Aorta (tissue), 5 donors: ENCODE measurements at regions not wholly inside any gene's neighbourhood (a gene's known extent, or its start where the extent isn't known, plus 50 kb on each side); places are given as distances from the start of the nearest gene placed in this dataset.

Experiments used
- ATAC-seq: fragments of 200-7000 bp; cut with Tn5 transposase; one replicate; pipeline ENCODE4 v1.9.1; 2022; ENCODE audit warnings: moderate library complexity; ENCODE audit not compliant: low FRiP score
- DNase-seq, 2 donors: peaks; one replicate each; pipeline ENCODE4 v3.0.0-alpha.2; 2020
- H3K27ac ChIP-seq, 2 donors: one replicate each; pipeline ENCODE4 v1.5.1; 2013; ENCODE audit warnings: low read length in 2 of 2, mild to moderate bottlenecking in 2 of 2, moderate library complexity in 2 of 2, control low read depth in 1 of 2, inconsistent platforms in 1 of 2, low read depth in 1 of 2
- H3K27me3 ChIP-seq, 2 donors: one replicate each; pipeline ENCODE4 v1.6.1; 2013; ENCODE audit warnings: control low read depth in 1 of 2, low read length in 1 of 2, mild to moderate bottlenecking in 1 of 2, moderate library complexity in 1 of 2; ENCODE audit not compliant: insufficient read depth in 2 of 2, control insufficient read depth in 1 of 2
- H3K36me3 ChIP-seq, 2 donors: one replicate each; pipeline ENCODE4 v1.6.1; 2013; ENCODE audit warnings: control low read depth in 1 of 2, low read length in 1 of 2, mild to moderate bottlenecking in 1 of 2; ENCODE audit not compliant: insufficient read depth in 2 of 2, control insufficient read depth in 1 of 2
- H3K4me1 ChIP-seq, 2 donors: one replicate each; pipeline ENCODE4 v1.6.1; 2013; ENCODE audit warnings: low read length in 2 of 2, control low read depth in 1 of 2, mild to moderate bottlenecking in 1 of 2, moderate library complexity in 1 of 2; ENCODE audit not compliant: insufficient read depth in 2 of 2, control insufficient read depth in 1 of 2
- H3K4me3 ChIP-seq, 2 donors: one replicate each; pipeline ENCODE4 v1.5.1; 2013; ENCODE audit warnings: low read length in 2 of 2, control low read depth in 1 of 2, mild to moderate bottlenecking in 1 of 2
- H3K9me3 ChIP-seq: one replicate; pipeline ENCODE4 v1.6.1; 2013; ENCODE audit warnings: mild to moderate bottlenecking, low read length; ENCODE audit not compliant: control insufficient read depth
- WGBS, 2 donors: extraction: QIAGEN DNeasy Blood & Tissue Kit; methylation state at CpG; one replicate each; pipeline ENCODE4 v1.1.7; 2013; 5-methylcytosine and 5-hydroxymethylcytosine counted together
- intact Hi-C, 2 donors: fragments of 100-400 bp; cut with DNase I; formaldehyde crosslinking; loops; one replicate each; pipeline versions ENCODE4 v1.14.2 to v1.15.0; 2022
- donor health status: healthy with polysubstance abuse.
- donor health status: Bipolar disorder and iron deficiency.
- donor health status: DM: no; HTN: no; CAD: no.
- donor health status: DM: no; HTN: no; CAD: no.
- donor health status: DM: yes; HTN: yes; CAD: no.

DNA sequence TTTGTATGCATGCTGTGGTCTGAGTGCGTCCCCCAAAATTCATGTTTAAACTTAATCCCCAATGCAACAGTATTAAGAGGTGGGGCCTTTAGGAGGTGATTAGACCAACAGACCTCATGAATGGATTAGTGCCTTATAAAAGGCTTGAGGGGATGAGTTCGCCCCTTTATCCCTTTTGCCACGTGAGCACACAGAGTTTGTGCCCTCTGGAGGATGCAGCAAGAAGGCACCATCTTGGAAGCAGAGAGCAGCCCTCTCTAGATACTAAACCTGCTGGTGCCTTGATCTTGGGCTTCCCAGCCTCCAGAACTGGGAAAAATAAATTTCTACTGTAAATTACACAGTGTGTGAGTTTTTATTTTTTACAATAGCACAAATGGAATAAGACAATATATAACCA, 177.1 kb upstream of the SPRY4 start:
- no peak for ATAC-seq
- intact Hi-C loops: no loop called here
- 91 to 96% methylated on average over 3 of the region's 3 CpGs for WGBS, 2 donors
- Histone ChIP-seq H3K9me3 (no peaks in the 10 kb centered on the region), H3K27ac (no peak overlapping the region), H3K4me3 (no peak overlapping the region), H3K27me3 (no peaks in the 10 kb centered on the region), H3K36me3 (no peaks in the 10 kb centered on the region), H3K4me1 (no peaks in the 10 kb centered on the region)
- no peak for DNase-seq

DNA sequence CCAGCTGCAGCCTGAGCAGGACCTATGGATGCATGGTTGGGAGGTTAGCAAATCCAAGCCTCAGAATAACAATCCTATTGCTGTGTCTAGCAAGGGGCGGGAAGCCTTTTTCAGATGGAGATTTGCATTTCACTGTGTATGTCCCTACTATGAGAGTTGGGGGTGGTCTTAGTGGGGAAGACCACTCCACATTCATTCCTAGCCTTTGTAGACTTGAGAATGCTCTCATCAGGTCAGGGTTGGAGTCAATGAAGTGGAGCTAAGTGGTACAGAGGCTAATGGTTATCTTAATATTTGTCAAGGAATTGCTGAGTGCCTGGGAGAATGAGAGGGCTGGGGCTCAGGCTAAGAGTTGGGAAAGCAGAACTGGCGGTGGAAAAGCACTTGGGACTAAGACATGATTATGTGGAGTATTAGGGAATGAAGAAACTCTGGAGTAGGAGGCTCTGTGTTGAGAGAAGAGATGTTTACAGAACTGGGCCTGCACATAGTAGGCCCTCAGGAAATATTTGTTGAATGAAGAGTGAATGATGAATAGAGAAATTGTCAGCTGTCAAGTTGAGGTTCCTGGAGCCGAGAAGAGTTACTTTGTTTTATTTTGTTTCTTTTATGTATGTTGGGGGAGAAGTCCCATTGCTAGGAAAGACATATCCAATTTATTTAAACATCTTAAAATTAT, 175.5 kb upstream of the SPRY4 start:
- Histone ChIP-seq H3K36me3 (no peaks in the 10 kb centered on the region), H3K27me3 (no peaks in the 10 kb centered on the region), H3K4me1 (peaks cover 0 to 4% of the 10 kb centered on the region in 2 donors), H3K27ac (no peak overlapping the region), H3K9me3 (no peaks in the 10 kb centered on the region), H3K4me3 (no peak overlapping the region)
- no peak for DNase-seq
- intact Hi-C loops: no loop called here
- ATAC-seq: no peak
- 96 to 97% methylated on average over 3 of the region's 3 CpGs for WGBS, 2 donors

DNA sequence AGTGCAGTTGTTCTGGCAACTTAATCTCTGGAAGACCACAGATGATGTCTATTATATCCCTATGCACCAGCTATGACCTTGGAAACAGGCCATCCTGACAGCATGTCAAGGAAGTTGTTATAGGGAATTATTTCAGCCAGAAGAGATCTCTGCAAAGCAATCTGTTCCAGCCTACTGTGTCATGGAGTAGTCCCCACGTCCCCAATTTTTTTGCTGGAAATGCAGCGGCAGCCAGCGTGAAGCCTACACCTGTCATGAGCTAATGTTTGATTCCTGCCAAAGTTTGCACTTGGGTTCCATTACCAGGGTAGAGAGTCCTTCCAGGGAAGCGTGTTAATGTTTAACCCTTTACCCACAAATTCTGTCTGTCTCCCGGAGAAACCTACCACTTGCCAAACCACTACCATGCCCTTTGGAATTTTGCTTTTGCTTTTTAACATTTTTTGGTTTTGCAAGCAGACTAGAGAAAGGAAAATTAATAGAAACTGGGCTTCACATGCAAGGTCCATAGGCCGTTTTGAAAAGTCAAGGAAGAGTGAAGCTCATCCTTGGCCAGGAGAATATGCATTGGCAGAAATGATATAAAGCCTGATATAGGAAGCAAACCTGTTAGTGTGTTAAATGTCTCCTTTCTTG, 174.9 kb upstream of the SPRY4 start:
- Histone ChIP-seq H3K27ac (no peak overlapping the region), H3K27me3 (no peaks in the 10 kb centered on the region), H3K4me3 (no peak overlapping the region), H3K4me1 (peaks cover 0 to 4% of the 10 kb centered on the region in 2 donors), H3K9me3 (no peaks in the 10 kb centered on the region), H3K36me3 (no peaks in the 10 kb centered on the region)
- DNase-seq (no peak), ATAC-seq (no peak)
- intact Hi-C loops: no loop called here
- WGBS, 2 donors: 76 to 81% methylated on average over 6 of the region's 6 CpGs

DNA sequence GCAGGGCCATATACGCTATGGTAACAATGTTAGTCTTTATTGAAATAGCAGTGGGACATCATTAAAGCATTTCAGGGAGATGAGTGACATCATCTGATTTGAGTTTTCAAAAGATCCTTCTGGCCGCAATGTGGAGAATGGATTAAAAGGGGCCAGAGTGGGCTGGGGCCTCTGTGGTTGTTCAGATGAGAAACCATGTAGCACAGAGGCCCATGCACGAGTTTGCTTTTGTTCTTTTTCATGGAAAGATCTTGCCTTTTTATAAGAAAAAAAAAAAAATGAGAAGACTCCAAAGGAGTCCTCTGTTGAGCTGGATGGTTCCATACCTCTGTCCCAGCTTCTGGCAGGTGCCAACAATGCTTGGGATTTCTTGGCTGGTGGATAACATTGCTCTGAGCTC, 173.5 kb upstream of the SPRY4 start:
- DNase-seq (no peak), ATAC-seq (no peak)
- intact Hi-C loops: no loop called here
- H3K4me1 ChIP-seq: peaks cover 0 to 4% of the 10 kb centered on the region in 2 donors
- WGBS, 2 donors: 95% methylated on average over 3 of the region's 3 CpGs
- H3K36me3 ChIP-seq: no peaks in the 10 kb centered on the region
- no peaks in the 10 kb centered on the region for H3K27me3 ChIP-seq
- H3K9me3 ChIP-seq: no peaks in the 10 kb centered on the region
- no peak overlapping the region for H3K27ac ChIP-seq
- no peak overlapping the region for H3K4me3 ChIP-seq

DNA sequence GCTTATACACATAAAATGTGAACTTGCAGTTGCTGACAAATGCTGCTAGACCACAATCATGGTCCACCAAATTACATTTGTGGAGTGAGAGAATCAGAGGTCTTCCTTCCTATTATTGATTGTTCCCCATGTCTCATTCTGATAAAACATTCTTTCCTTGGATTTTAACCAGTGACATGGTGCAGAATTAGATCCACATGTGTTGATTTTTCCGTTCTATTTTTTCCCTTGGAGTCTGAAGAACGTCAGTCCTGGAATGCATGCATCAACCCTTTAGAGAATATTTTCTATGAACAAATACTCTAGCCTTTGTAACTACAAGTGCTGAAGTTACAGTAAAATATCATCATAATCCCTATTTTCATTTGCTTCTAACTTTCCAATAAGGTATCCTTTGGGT, 170.7 kb upstream of the SPRY4 start:
- H3K4me1 ChIP-seq: peaks cover 0 to 7% of the 10 kb centered on the region in 2 donors
- DNase-seq (no peak), ATAC-seq (no peak)
- WGBS, 2 donors: 4 to 7% methylated on average over 2 of the region's 2 CpGs
- intact Hi-C loops: no loop called here
- no peak overlapping the region for H3K4me3 ChIP-seq
- no peaks in the 10 kb centered on the region for H3K9me3 ChIP-seq
- no peaks in the 10 kb centered on the region for H3K36me3 ChIP-seq
- H3K27me3 ChIP-seq: no peaks in the 10 kb centered on the region
- no peak overlapping the region for H3K27ac ChIP-seq

DNA sequence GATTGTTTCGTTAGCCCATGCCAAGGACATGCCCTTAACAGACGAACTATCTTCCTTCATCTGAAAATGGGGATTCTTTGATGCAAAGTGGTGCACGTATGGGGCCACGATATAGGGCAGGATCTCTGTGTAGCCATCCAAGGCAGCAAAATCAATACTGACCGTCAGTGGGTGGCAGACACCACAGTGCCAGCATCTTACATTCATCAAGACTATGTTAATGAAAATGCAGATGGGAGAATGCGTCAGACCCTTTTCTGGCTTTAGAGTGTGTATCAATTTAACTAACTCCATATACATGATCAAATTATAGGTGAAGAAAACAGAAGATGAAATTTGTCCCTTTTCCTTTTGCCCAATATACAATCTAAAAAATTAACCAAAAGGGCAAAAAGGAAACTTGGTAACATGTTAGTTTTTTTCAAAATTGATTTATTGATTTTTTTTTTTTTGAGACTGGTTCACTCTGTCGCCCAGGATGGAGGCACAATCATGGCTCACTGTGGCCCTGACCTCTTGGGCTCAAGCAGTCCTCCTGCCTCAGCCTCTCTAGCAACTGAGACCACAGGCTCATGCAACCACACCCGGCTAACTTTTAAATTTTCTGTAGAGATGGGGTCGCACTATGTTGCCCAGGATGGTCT, 169.2 kb upstream of the SPRY4 start:
- Histone ChIP-seq H3K27me3 (no peaks in the 10 kb centered on the region), H3K27ac (no peak overlapping the region), H3K9me3 (no peaks in the 10 kb centered on the region), H3K4me1 (peaks cover 0 to 7% of the 10 kb centered on the region in 2 donors), H3K4me3 (no peak overlapping the region), H3K36me3 (no peaks in the 10 kb centered on the region)
- no peak for DNase-seq
- intact Hi-C loops: no loop called here
- WGBS, 2 donors: 87 to 91% methylated on average over 9 of the region's 9 CpGs
- ATAC-seq: no peak

DNA sequence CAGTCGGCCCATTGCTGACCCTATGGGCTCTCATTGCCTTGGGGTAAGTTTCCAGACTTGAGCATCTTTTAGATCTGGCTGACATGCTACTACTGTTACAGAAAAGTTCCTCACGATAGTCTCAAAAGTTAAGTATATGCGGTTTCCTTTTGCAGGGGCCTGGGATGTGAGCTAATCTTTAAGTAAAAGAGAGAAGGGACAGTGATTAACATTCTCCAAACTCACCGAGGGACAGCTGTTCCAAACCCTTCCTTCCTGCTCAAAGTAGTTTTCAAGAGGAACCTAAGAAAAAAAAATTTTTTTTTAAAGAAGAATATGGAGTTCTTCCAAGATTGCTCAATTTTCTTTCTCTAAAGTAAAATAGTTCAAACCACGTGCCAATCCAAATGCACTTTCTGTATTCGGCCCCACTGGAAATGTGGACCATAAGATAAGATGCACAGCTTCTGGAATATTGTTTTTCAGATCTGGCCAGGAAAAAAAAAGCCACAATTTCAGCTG, 168.0 kb upstream of the SPRY4 start:
- WGBS, 2 donors: 9 to 17% methylated on average over 6 of the region's 6 CpGs
- intact Hi-C loops: no loop called here

DNA sequence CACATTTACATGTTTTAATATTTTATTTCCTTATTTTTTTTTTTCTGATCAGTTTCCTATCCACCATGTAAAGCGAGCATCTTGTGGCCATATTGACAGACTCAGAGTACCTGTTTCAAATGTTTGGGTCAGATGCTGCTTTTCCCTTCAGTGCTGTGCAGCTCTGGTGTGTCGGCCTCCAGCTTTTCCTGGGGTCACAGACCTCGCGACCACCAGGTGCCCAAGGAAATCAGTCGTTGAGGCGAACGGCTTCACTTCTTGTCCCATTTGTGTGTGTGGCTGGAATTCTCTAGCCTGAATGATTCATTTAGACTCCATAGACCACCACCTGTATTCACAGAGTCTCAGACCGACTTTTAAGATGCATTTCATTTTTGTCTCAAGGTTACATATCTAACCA, 166.9 kb upstream of the SPRY4 start:
- no peak for ATAC-seq
- H3K27me3 ChIP-seq: no peaks in the 10 kb centered on the region
- no peak overlapping the region for H3K27ac ChIP-seq
- no peak for DNase-seq
- no peaks in the 10 kb centered on the region for H3K9me3 ChIP-seq
- no peak overlapping the region for H3K4me3 ChIP-seq
- WGBS, 2 donors: 96 to 98% methylated on average over 8 of the region's 8 CpGs
- intact Hi-C loops: no loop called here
- no peaks in the 10 kb centered on the region for H3K36me3 ChIP-seq
- H3K4me1 ChIP-seq: peaks cover 0 to 7% of the 10 kb centered on the region in 2 donors

More for the DNA sequence above, 168.0 kb upstream of the SPRY4 start:
- Histone ChIP-seq H3K27ac (peak overlapping the region; percentile 38 to 72), H3K36me3 (no peaks in the 10 kb centered on the region), H3K27me3 (no peaks in the 10 kb centered on the region), H3K4me3 (no peak overlapping the region), H3K4me1 (peaks cover 0 to 7% of the 10 kb centered on the region in 2 donors), H3K9me3 (no peaks in the 10 kb centered on the region)
- no peak for ATAC-seq
- DNase-seq: no peak

DNA sequence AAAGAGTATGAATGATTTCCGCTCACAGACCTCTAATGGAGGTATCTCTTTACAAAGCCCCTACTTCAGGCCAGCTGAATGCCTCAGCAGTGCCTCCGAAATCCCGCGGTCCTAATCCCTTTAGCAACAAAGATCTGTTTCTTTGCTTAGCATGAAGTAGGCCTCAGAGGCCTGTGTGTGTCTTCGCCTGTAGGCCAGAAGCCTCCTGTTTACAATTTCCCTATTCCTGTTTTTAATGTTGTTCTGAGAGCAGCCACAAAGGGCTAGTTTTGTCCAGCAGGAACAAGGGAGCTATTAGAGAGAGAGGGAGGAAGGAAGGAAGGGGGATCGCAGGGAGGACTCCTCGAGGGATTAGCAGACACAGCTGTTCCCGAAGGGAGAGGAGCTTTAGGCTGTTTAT, 166.4 kb upstream of the SPRY4 start:
- Histone ChIP-seq H3K27ac (no peak overlapping the region), H3K4me3 (no peak overlapping the region), H3K36me3 (no peaks in the 10 kb centered on the region), H3K4me1 (peaks cover 0 to 6% of the 10 kb centered on the region in 2 donors), H3K9me3 (no peaks in the 10 kb centered on the region), H3K27me3 (no peaks in the 10 kb centered on the region)
- intact Hi-C loops: no loop called here
- WGBS, 2 donors: 88 to 92% methylated on average over 8 of the region's 8 CpGs
- DNase-seq: no peak
- ATAC-seq: no peak
